ENCODE measurements at regions not wholly inside any gene's neighbourhood (a gene's known extent, or its start where the extent isn't known, plus 50 kb on each side); places are given as distances from the start of the nearest gene placed in this dataset.

- Histone ChIP-seq H3K27me3 (no peaks in the 10 kb centered on the region), H3K36me3 (no peaks in the 10 kb centered on the region), H3K4me3 (no peak overlapping the region), H3K4me1 (no peaks in the 10 kb centered on the region), H3K9me3 (no peaks in the 10 kb centered on the region), H3K27ac (no peak overlapping the region)
- TF ChIP-seq CTCF (IDR thresholded peaks at IDR 0.05): no peak
- intact Hi-C loops (cut with DNase I): no loop called here
- no peak for ATAC-seq
- DNase-seq: no peak
Measured at GRCh38 chr17:33398386-33398785, 105.3 kb upstream of the ASIC2 start.

- Histone ChIP-seq H3K4me1 (no peaks in the 10 kb centered on the region), H3K4me3 (no peak overlapping the region), H3K9me3 (no peaks in the 10 kb centered on the region), H3K27ac (no peak overlapping the region), H3K36me3 (no peaks in the 10 kb centered on the region), H3K27me3 (no peaks in the 10 kb centered on the region)
- intact Hi-C loops (cut with DNase I): no loop called here
- TF ChIP-seq CTCF (IDR thresholded peaks at IDR 0.05): no peak
- ATAC-seq (no peak), DNase-seq (no peak)
Measured at GRCh38 chr17:33401249-33401648, 108.2 kb upstream of the ASIC2 start.

GRCh38 chr17:33403194-33403593, 110.1 kb upstream of the ASIC2 start:
- no peaks in the 10 kb centered on the region for H3K36me3 ChIP-seq
- no peaks in the 10 kb centered on the region for H3K9me3 ChIP-seq
- intact Hi-C loops (cut with DNase I): no loop called here
- H3K4me1 ChIP-seq: no peaks in the 10 kb centered on the region
- no peak overlapping the region for H3K4me3 ChIP-seq
- H3K27me3 ChIP-seq: no peaks in the 10 kb centered on the region
- no peak overlapping the region for H3K27ac ChIP-seq
- no peak for ATAC-seq
- no peak for DNase-seq
- TF ChIP-seq CTCF (IDR thresholded peaks at IDR 0.05): no peak

- H3K36me3 ChIP-seq: no peaks in the 10 kb centered on the region
- no peaks in the 10 kb centered on the region for H3K4me1 ChIP-seq
- no peaks in the 10 kb centered on the region for H3K27me3 ChIP-seq
- DNase-seq (peak in 2 of 4 donors; percentile 90 to 91), ATAC-seq (no peak)
- no peaks in the 10 kb centered on the region for H3K9me3 ChIP-seq
- intact Hi-C loops (cut with DNase I): no loop called here
- no peak for TF ChIP-seq CTCF (IDR thresholded peaks at IDR 0.05)
- H3K4me3 ChIP-seq: no peak overlapping the region
- no peak overlapping the region for H3K27ac ChIP-seq
Measured at GRCh38 chr17:33404070-33404819, 111.2 kb upstream of the ASIC2 start.

- H3K4me3 ChIP-seq: no peak overlapping the region
- no peak for TF ChIP-seq CTCF (IDR thresholded peaks at IDR 0.05)
- intact Hi-C loops (cut with DNase I): no loop called here
- H3K27ac ChIP-seq: no peak overlapping the region
- peaks cover 0 to 4% of the 10 kb centered on the region in 2 donors for H3K27me3 ChIP-seq
- DNase-seq (no peak), ATAC-seq (no peak)
- H3K4me1 ChIP-seq: no peaks in the 10 kb centered on the region
- H3K36me3 ChIP-seq: no peaks in the 10 kb centered on the region
- H3K9me3 ChIP-seq: peaks cover 0 to 2% of the 10 kb centered on the region in 2 donors
Measured at GRCh38 chr17:33416131-33416530, 123.0 kb upstream of the ASIC2 start.

All from left lung (tissue), 4 donors.